ENCODE measurements at regions not wholly inside any gene's neighbourhood (a gene's known extent, or its start where the extent isn't known, plus 50 kb on each side); places are given as distances from the start of the nearest gene placed in this dataset.

- no peak overlapping the region for H3K4me3 ChIP-seq (ENCODE audit: low read depth, low read length)
- no peak for TF ChIP-seq CTCF (IDR thresholded peaks at IDR 0.05; ENCODE audit: borderline replicate concordance, insufficient read depth, low read depth, low read length)
Observed at GRCh38 chr4:188915175-188915574, 775.9 kb downstream of the TRIML1 start.

GRCh38 chr4:188918787-188919186, 779.5 kb downstream of the TRIML1 start:
- H3K4me3 ChIP-seq (ENCODE audit: low read depth, low read length) = no peak overlapping the region
- TF ChIP-seq CTCF (IDR thresholded peaks at IDR 0.05; ENCODE audit: borderline replicate concordance, insufficient read depth, low read depth, low read length) = no peak

GRCh38 chr4:188930822-188931221, 791.6 kb downstream of the TRIML1 start:
- no peak overlapping the region for H3K4me3 ChIP-seq (ENCODE audit: low read depth, low read length)
- no peak for TF ChIP-seq CTCF (IDR thresholded peaks at IDR 0.05; ENCODE audit: borderline replicate concordance, insufficient read depth, low read depth, low read length)

- no peak overlapping the region for H3K4me3 ChIP-seq (ENCODE audit: low read depth, low read length)
- no peak for TF ChIP-seq CTCF (IDR thresholded peaks at IDR 0.05; ENCODE audit: borderline replicate concordance, insufficient read depth, low read depth, low read length)
Observed at GRCh38 chr4:188934320-188934962, 795.2 kb downstream of the TRIML1 start.

GRCh38 chr4:188941524-188942119, 802.4 kb downstream of the TRIML1 start:
- no peak for TF ChIP-seq CTCF (IDR thresholded peaks at IDR 0.05; ENCODE audit: borderline replicate concordance, insufficient read depth, low read depth, low read length)
- H3K4me3 ChIP-seq (ENCODE audit: low read depth, low read length) = no peak overlapping the region

- TF ChIP-seq CTCF (IDR thresholded peaks at IDR 0.05; ENCODE audit: borderline replicate concordance, insufficient read depth, low read depth, low read length) = no peak
- no peak overlapping the region for H3K4me3 ChIP-seq (ENCODE audit: low read depth, low read length)
Observed at GRCh38 chr4:188942606-188943005, 803.4 kb downstream of the TRIML1 start.

GRCh38 chr4:188949596-188949995, 810.4 kb downstream of the TRIML1 start:
- TF ChIP-seq CTCF (IDR thresholded peaks at IDR 0.05; ENCODE audit: borderline replicate concordance, insufficient read depth, low read depth, low read length) = no peak
- no peak overlapping the region for H3K4me3 ChIP-seq (ENCODE audit: low read depth, low read length)

All from GM12875 (cell line).